ENCODE measurements at regions not wholly inside any gene's neighbourhood (a gene's known extent, or its start where the extent isn't known, plus 50 kb on each side); places are given as distances from the start of the nearest gene placed in this dataset.

- Histone ChIP-seq H3K9ac (ENCODE audit: low read length) (no peak overlapping the region), H2AFZ (ENCODE audit: low read length) (no peak overlapping the region), H3K36me3 (replicated peaks; ENCODE audit: insufficient read depth, low read length) (no peaks in the 10 kb centered on the region), H3K4me1 (ENCODE audit: low read length) (no peaks in the 10 kb centered on the region), H3K4me2 (ENCODE audit: low read depth, low read length) (no peak overlapping the region), H3K79me2 (ENCODE audit: low read length) (no peaks in the 10 kb centered on the region), H3K4me3 (ENCODE audit: low read length) (no peak overlapping the region), H3F3A (ENCODE audit: insufficient read depth, low read length) (no peaks in the 10 kb centered on the region), H3K27ac (ENCODE audit: low read length) (no peak overlapping the region), H4K20me1 (ENCODE audit: insufficient read depth, low read length) (no peaks in the 10 kb centered on the region), H3K9me3 (replicated peaks; ENCODE audit: insufficient read depth, low read length) (no peaks in the 10 kb centered on the region), H3K27me3 (replicated peaks; ENCODE audit: insufficient read depth, low read length) (no peaks in the 10 kb centered on the region), H3K9me2 (replicated peaks; ENCODE audit: insufficient read depth, low read length) (no peaks in the 10 kb centered on the region)
- DNase-seq, result no peak
- no peak for TF ChIP-seq EZH2 (optimal IDR thresholded peaks at IDR 0.05; ENCODE audit: low read depth, low read length)
- no peak for TF ChIP-seq EZH2phosphoT487 (IDR thresholded peaks at IDR 0.05; ENCODE audit: low read length)
- TF ChIP-seq CTCF (IDR thresholded peaks at IDR 0.05; ENCODE audit: low read length), result no peak
Measured at GRCh38 chr2:64825831-64826491, 163.2 kb upstream of the SLC1A4 start.

GRCh38 chr2:64826703-64827102, 162.5 kb upstream of the SLC1A4 start:
- H3K4me2 ChIP-seq (ENCODE audit: low read depth, low read length), result no peak overlapping the region
- H3K9ac ChIP-seq (ENCODE audit: low read length), result no peak overlapping the region
- no peaks in the 10 kb centered on the region for H3K79me2 ChIP-seq (ENCODE audit: low read length)
- DNase-seq, result no peak
- no peaks in the 10 kb centered on the region for H3F3A ChIP-seq (ENCODE audit: insufficient read depth, low read length)
- H3K4me1 ChIP-seq (ENCODE audit: low read length), result peaks cover 7% of the 10 kb centered on the region
- TF ChIP-seq CTCF (IDR thresholded peaks at IDR 0.05; ENCODE audit: low read length) (no peak), EZH2 (optimal IDR thresholded peaks at IDR 0.05; ENCODE audit: low read depth, low read length) (no peak), EZH2phosphoT487 (IDR thresholded peaks at IDR 0.05; ENCODE audit: low read length) (no peak)
- no peak overlapping the region for H3K27ac ChIP-seq (ENCODE audit: low read length)
- no peak overlapping the region for H2AFZ ChIP-seq (ENCODE audit: low read length)
- no peaks in the 10 kb centered on the region for H3K36me3 ChIP-seq (replicated peaks; ENCODE audit: insufficient read depth, low read length)
- H3K27me3 ChIP-seq (replicated peaks; ENCODE audit: insufficient read depth, low read length), result no peaks in the 10 kb centered on the region
- no peaks in the 10 kb centered on the region for H3K9me2 ChIP-seq (replicated peaks; ENCODE audit: insufficient read depth, low read length)
- H3K9me3 ChIP-seq (replicated peaks; ENCODE audit: insufficient read depth, low read length), result no peaks in the 10 kb centered on the region
- H4K20me1 ChIP-seq (ENCODE audit: insufficient read depth, low read length), result no peaks in the 10 kb centered on the region
- H3K4me3 ChIP-seq (ENCODE audit: low read length), result no peak overlapping the region

- Histone ChIP-seq H4K20me1 (ENCODE audit: insufficient read depth, low read length) (no peaks in the 10 kb centered on the region), H2AFZ (ENCODE audit: low read length) (no peak overlapping the region), H3K4me1 (ENCODE audit: low read length) (peaks cover 7% of the 10 kb centered on the region), H3K4me2 (ENCODE audit: low read depth, low read length) (no peak overlapping the region), H3K9me2 (replicated peaks; ENCODE audit: insufficient read depth, low read length) (no peaks in the 10 kb centered on the region), H3K9me3 (replicated peaks; ENCODE audit: insufficient read depth, low read length) (no peaks in the 10 kb centered on the region), H3K36me3 (replicated peaks; ENCODE audit: insufficient read depth, low read length) (no peaks in the 10 kb centered on the region), H3K4me3 (ENCODE audit: low read length) (no peak overlapping the region), H3K9ac (ENCODE audit: low read length) (no peak overlapping the region), H3F3A (ENCODE audit: insufficient read depth, low read length) (no peaks in the 10 kb centered on the region), H3K27ac (ENCODE audit: low read length) (no peak overlapping the region), H3K79me2 (ENCODE audit: low read length) (no peaks in the 10 kb centered on the region), H3K27me3 (replicated peaks; ENCODE audit: insufficient read depth, low read length) (no peaks in the 10 kb centered on the region)
- DNase-seq, result no peak
- TF ChIP-seq EZH2phosphoT487 (IDR thresholded peaks at IDR 0.05; ENCODE audit: low read length), result no peak
- no peak for TF ChIP-seq CTCF (IDR thresholded peaks at IDR 0.05; ENCODE audit: low read length)
- TF ChIP-seq EZH2 (optimal IDR thresholded peaks at IDR 0.05; ENCODE audit: low read depth, low read length), result no peak
Measured at GRCh38 chr2:64828261-64828660, 160.9 kb upstream of the SLC1A4 start.

All from MM.1S (cell line).